Astrocyte (in vitro differentiated cells and primary cell): ENCODE measurements at regions not wholly inside any gene's neighbourhood (a gene's known extent, or its start where the extent isn't known, plus 50 kb on each side); places are given as distances from the start of the nearest gene placed in this dataset.

Experiments used
- EZH2 ChIP-seq: IDR thresholded peaks from 2 replicates; pipeline ENCODE4 v1.6.1; 2012; ENCODE audit warnings: mild to moderate bottlenecking, low read length, inconsistent platforms; ENCODE audit not compliant: insufficient read depth
- TF ChIP-seq, protein P1 (sequence below): IDR thresholded peaks from 2 replicates; pipeline ENCODE4 v1.5.1; 2011; ENCODE audit warnings: low read depth, mild to moderate bottlenecking, inconsistent platforms, low read length, moderate library complexity; ENCODE audit not compliant: insufficient read depth

DNA sequence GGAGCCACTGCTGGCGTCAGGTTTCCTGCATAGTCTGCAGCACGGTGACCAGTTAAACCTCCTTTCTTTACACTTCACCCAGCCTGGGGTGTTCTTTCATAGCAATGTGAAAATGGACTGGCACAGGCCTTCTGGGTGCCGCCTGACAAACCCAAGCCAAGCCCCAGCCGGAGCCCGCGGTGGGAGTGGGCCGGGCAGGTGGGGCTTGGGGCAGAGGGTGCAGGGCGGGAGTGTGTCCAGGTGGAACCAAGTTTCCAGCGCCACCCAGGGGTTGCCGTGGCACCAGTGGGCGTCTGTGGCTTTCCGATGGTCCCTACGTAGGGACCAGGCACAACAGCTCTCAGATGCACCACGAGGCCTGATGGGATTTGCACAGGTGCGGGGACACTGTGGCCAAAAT lies 75.8 kb downstream of the RTP5 start:
- TF ChIP-seq, protein P1, sequence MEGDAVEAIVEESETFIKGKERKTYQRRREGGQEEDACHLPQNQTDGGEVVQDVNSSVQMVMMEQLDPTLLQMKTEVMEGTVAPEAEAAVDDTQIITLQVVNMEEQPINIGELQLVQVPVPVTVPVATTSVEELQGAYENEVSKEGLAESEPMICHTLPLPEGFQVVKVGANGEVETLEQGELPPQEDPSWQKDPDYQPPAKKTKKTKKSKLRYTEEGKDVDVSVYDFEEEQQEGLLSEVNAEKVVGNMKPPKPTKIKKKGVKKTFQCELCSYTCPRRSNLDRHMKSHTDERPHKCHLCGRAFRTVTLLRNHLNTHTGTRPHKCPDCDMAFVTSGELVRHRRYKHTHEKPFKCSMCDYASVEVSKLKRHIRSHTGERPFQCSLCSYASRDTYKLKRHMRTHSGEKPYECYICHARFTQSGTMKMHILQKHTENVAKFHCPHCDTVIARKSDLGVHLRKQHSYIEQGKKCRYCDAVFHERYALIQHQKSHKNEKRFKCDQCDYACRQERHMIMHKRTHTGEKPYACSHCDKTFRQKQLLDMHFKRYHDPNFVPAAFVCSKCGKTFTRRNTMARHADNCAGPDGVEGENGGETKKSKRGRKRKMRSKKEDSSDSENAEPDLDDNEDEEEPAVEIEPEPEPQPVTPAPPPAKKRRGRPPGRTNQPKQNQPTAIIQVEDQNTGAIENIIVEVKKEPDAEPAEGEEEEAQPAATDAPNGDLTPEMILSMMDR, result no peak
- TF ChIP-seq EZH2, result no peak
